Suppressor macrophage treated with lipopolysaccharide for 1 hour (primary cell): ENCODE measurements at regions not wholly inside any gene's neighbourhood (a gene's known extent, or its start where the extent isn't known, plus 50 kb on each side); places are given as distances from the start of the nearest gene placed in this dataset.
"Not testable (repeated sequence)": the region's sequence is repeated elsewhere in the genome, so short reads cannot be mapped to it uniquely, and the experiment has no call there.

Experiments
- DNase-seq, 3 donors: peaks; one replicate each; pipeline ENCODE4 v3.0.0-alpha.2; 2020 to 2022

DNA sequence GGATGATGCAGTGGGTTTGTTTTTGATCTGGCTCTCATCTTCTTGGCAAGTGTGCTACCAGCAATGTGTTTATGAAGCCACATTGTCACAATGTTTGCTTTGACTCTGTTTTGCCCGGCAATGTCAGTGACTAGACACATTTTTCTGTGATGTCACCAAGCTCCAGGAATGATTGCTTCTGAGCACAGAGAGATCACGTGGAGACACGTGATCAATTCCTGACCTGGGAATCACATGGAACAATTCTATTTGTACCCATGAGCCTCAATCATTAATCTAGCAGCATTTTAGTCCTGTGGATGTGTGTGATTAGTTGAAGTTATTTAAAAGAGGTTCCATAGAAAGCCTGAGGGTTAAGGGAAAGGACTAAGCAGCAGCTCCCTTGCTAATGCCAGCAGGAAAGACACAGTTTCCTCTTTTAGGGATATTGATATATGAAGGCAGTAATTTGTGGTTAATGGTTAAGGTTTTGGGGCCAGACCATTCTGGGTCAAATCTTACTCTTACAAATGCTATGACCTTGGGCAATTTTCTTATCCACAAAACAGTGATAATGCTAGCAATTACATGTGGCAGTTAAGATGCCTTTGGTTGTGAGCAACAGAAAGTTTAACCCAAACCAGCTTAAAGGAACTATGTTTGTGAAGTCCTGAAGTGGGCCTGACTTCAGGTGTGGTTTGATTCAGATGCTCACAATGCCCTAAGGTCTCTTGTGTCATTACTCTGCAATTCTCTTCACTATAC, 59.0 kb downstream of the FASLG start:
- no peak for DNase-seq

- DNase-seq: no peak
Observed at GRCh38 chr1:172719066-172719627, 60.2 kb downstream of the FASLG start.

GRCh38 chr1:172719694-172720138, 60.8 kb downstream of the FASLG start:
- DNase-seq: peak; percentile 57 to 75 (median 70)

- no peak for DNase-seq
Observed at GRCh38 chr1:172720339-172720738, 61.4 kb downstream of the FASLG start.

- no peak for DNase-seq
Observed at GRCh38 chr1:172723251-172723650, 64.3 kb downstream of the FASLG start.

- DNase-seq: no peak
Observed at GRCh38 chr1:172724232-172724631, 65.3 kb downstream of the FASLG start.

DNA sequence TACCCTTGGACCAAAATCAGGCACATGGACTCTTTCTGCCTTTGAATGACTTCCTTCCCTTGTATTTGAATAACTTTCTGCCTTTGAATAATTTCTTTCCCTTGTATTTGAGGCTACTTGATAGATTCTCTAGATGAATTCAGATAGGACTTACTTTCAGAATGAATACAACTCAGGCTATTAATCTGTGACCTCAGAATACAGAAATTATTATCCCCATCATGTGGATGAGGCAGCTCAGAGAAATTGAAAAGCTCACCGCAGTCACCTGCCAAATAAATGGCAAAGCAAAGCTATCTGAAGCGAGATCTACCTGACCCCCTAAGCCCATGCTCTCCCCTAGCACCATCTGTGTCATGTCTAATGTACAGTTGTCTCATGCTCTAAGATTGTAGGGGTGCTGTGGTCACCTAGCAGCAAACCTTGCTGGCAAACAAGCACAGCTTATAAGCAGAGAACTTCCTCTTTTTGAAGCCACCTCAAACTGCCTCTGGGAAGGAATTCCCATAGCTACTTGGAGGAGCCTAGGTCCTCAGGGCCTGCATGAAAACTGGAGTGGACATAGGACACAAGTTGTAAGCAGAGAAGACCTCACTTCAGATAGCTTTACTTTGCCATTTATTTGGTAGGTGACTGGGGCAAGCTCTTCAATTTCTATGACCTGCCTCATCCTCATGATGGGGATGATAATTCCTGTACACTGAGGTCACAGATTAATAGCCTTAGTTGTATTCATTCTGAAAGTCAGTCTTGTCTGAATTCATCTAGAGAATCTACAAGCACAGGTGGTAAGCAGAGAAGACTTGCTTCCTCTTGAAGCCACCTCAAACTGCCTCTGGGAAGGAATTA, 66.1 kb downstream of the FASLG start:
- DNase-seq: peak in 2 of 3 donors; percentile 30 to 46

DNA sequence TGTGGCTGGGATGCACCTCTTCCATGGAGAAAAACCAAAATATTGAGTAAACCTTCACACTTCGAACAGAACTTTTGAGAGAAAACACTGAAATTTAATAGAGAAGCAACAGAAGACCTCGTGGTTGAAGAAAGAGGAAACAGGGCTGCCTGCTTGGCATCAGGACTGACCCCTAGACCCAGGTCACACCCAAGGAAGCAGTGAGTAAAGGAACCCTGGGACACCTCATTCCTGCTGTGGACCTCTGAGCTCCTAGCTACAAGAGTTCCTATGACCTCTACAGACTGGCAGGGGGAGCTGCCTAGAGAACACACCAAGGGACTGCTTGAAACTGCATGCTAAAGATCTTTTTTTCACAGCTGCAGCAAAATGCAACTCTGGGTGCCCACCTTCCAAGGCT, 67.8 kb downstream of the FASLG start:
- peak; percentile 33 to 52 (median 51) for DNase-seq

DNA sequence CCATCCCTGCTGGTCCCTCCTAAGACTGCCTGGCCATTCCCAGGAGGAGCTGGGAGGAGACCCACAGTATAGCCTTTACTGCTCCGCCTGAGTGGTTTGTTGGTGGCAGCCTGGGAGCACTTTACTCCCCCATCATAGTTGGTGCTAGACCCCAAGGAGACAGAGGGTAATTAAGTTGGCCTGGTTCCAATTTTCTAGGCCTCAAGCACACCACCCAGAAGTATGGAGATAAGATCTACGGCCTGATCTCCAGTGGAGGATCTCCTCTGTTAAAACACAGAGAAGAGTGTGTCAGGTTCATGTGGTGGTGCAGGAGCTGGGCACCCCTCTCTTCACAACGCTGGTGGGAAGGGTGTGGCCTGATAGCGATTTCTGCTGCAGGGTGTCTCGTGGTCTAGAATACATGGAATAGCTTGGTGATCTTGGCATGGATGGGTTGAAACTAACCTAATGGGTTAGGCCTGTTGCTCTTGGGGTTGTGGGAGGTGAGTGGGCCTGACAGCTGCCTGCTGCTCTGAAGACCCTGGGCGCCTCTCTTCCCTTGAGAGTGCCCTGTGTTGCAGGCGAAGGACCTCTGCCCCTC, 68.5 kb downstream of the FASLG start:
- no peak for DNase-seq

DNA sequence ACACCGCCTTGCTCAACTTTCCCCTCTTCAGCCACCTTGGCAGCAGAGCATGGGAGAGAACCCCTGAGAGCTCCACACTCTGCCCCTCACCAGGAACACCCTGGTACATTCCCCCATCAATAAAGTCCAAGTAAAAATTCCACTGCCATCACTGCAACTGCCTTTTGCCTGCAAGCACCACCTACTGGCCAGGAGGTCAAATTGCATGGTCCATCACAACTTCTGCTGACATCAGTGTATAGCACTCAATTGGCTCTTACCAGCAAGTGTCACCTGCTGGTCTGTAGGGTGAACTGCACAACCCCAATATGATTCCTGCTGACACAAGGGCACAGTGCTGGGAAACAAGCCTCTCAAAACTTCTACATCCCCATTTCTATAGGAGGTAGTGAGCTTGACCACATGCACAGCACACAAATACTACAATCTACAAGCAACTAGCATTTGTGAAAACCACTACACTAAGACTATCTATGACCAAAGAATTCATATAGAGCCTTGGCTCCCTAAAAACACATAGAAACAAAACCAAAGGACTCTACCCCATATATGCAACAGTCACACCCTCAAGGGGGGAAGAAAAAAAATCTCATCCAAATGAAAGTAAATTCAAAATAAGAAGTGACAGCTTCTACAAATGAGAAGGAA, 69.2 kb downstream of the FASLG start:
- DNase-seq: peak; percentile 46 to 67 (median 57)

- DNase-seq: not testable (repeated sequence)
Observed at GRCh38 chr1:172728705-172729104, 69.8 kb downstream of the FASLG start.

DNA sequence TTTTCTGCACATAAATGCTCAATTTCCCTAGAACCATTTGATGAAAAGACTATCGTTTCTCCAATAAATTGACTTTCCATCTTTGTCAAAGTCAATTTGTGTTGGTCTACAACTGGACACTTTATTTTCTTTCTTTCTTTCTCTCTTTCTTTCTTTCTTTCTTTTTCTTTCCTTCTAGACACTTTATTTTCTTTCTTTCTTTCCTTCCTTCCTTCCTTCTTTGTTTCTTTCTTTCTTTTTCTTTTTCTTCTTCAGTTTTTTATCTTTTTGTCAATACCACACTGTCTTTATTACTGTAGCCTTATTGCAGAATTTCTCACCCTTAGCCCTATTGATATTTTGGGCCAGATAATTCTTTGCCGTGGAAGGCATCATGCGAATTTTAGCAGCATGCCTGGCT, 73.5 kb downstream of the FASLG start:
- no peak for DNase-seq

GRCh38 chr1:172733815-172734214, 74.9 kb downstream of the FASLG start:
- peak in 2 of 3 donors; percentile 60 to 62 for DNase-seq

DNA sequence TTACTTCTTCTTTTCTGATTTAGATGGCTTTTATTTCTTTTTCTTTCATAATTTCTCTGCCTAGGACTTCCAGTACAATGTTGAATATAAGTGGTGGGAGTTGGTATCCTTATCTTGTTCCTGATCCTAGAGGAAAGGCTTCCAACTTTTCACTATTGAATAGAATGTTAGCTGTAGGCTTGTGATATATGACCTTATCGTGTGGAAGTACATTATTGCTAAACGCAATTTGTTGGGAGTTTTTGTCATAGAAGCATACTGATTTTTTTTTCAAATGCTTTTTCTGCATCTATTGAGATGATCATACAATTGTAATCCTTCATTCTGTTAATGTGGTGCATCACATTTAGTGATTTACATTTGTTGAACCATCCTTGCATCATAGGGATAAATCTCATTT, 79.5 kb downstream of the FASLG start:
- peak; percentile 29 to 71 (median 62) for DNase-seq

- DNase-seq: peak; percentile 41 to 68 (median 44)
Observed at GRCh38 chr1:172742599-172743500, 83.9 kb downstream of the FASLG start.

DNA sequence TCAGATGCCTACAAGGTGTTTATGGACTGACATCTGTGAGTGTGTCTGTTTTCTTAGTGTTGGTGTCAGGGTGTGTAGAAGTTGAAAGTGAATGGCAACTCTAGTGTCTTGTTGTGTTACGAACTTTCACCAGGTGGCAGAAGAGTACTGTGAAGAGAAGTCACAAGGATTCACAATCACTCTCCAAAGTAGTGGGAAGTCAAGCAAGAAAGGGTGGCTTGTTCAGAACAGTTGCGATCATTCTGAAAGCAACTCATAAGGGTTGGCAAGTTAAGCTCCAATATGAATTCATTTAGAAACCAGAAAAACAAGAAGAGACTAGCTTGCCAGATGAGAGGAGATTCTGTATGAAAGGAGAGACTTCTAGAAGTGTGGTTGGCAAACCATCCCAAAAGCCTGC, 86.1 kb downstream of the FASLG start:
- peak; percentile 78 to 89 (median 88) for DNase-seq

DNA sequence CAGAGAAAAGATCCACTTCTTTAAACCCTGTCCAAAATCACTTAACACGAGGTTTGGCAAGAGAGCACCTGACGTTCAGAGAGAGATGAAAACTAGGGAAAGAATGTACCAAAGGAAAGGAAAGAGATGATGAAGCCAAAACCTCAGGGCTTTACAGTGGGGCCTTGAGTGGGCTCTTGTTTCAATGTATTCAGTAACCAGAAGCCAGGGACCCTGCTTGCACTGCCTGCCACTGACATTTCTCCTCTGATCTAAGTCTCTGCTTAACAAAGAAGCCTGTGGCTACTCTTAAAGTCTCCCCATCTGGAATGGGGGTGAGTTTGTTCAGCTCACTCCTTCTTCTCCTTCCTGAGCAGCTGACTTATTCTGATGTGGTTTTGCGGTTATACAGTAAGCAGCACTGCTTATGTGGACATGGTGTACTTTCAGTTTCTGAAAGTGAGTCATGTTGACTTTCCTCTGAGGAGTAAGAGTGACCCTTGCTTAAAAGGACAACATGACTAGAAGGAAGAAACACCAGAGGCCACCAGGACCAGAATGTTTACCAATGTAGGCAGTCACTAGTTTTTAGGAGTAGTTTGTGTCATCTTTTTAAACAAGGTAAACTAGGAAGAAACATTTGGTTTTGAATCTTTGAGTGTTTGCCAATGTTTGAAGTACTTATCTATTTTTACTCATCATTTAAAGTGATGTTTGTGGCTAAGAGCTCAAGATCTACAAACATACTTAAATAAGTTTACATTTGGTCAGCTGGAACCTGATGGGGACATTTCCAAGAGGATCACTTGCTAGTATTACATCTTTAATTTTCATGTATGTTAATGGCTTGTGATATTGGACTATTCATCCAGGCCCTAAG, 87.4 kb downstream of the FASLG start:
- DNase-seq: peak; percentile 85 to 98 (median 97)

- no peak for DNase-seq
Observed at GRCh38 chr1:172748201-172748600, 89.3 kb downstream of the FASLG start.

- DNase-seq: no peak
Observed at GRCh38 chr1:172751683-172752082, 92.8 kb downstream of the FASLG start.

DNA sequence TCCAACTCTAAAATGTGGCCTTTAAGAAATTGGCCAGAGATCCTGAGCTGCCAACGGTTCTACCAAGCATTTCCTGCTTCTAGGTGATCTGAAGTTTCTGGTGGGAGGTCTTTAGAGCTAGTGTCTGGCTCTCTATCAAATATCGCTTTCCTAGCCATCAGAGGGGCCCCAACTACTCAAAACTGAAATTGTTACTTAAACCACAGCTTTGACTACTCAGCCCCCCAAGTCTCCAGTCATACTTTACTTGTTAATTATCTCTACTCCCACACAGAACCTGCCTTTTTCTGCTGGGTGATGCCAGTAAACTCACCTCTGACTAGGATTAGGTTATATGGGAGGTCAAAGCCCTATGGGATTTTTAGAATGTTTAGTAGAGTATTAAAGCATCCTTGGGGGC, 95.1 kb downstream of the FASLG start:
- no peak for DNase-seq

GRCh38 chr1:172754609-172755008, 95.7 kb downstream of the FASLG start:
- no peak for DNase-seq
